Neural progenitor cell (in vitro differentiated cells): ENCODE measurements at regions not wholly inside any gene's neighbourhood (a gene's known extent, or its start where the extent isn't known, plus 50 kb on each side); places are given as distances from the start of the nearest gene placed in this dataset.

Experiments used
- CTCF ChIP-seq: fragments of 200-600 bp; sonication (generic); IDR thresholded peaks from 2 replicates; pipeline ENCODE4 v1.5.1; 2017; ENCODE audit warnings: antibody characterized with exemption, mild to moderate bottlenecking
- EZH2 ChIP-seq: fragments of 200-600 bp; sonication (generic); IDR thresholded peaks from 2 replicates; pipeline ENCODE4 v1.6.1; 2017; ENCODE audit warnings: antibody characterized with exemption, mild to moderate bottlenecking, moderate library complexity
- EZH2phosphoT487 ChIP-seq: fragments of 200-600 bp; sonication (generic); IDR thresholded peaks from 2 replicates; pipeline ENCODE4 v1.6.1; 2017; ENCODE audit warnings: antibody characterized with exemption

- TF ChIP-seq CTCF (no peak), EZH2 (no peak), EZH2phosphoT487 (no peak)
These were observed 96.8 kb upstream of the CA10 start for GRCh38 chr17:52255347-52255746.
